Uterus (tissue), 3 donors: ENCODE measurements at regions not wholly inside any gene's neighbourhood (a gene's known extent, or its start where the extent isn't known, plus 50 kb on each side); places are given as distances from the start of the nearest gene placed in this dataset.

Experiments used
- DNase-seq, 2 donors: peaks; one replicate each; pipeline ENCODE4 v3.0.0-alpha.2; 2019 to 2020
- H3K27ac ChIP-seq, 2 donors: fragments of 200-600 bp; sonication (generic); 1 replicate in 1 of 2; 2 replicates in 1 of 2; pipeline ENCODE4 v1.5.1; 2016 to 2018
- H3K27me3 ChIP-seq, 2 donors: fragments of 200-600 bp; sonication (generic); one replicate each; pipeline ENCODE4 v1.5.1; 2018 to 2019; ENCODE audit warnings: control low read depth in 1 of 2
- H3K36me3 ChIP-seq, 2 donors: fragments of 200-600 bp; sonication (generic); one replicate each; pipeline ENCODE4 v1.5.1; 2019; ENCODE audit warnings: control low read depth in 1 of 2
- H3K4me1 ChIP-seq, 2 donors: fragments of 200-600 bp; sonication (generic); one replicate each; pipeline ENCODE4 v1.5.1; 2018 to 2019; ENCODE audit warnings: control low read depth in 1 of 2
- H3K4me3 ChIP-seq, 2 donors: fragments of 200-600 bp; sonication (generic); 1 replicate in 1 of 2; 2 replicates in 1 of 2; pipeline ENCODE4 v1.5.1; 2018 to 2019; ENCODE audit warnings: mild to moderate bottlenecking in 1 of 2
- H3K9me3 ChIP-seq, 2 donors: fragments of 200-600 bp; sonication (generic); one replicate each; pipeline ENCODE4 v1.5.1; 2019; ENCODE audit warnings: control low read depth in 1 of 2
- POLR2A ChIP-seq, 2 donors: fragments of 450-650 bp; IDR thresholded peaks; one replicate each; pipeline ENCODE4 v1.6.1; 2016; ENCODE audit warnings: antibody characterized with exemption in 2 of 2, mild to moderate bottlenecking in 1 of 2, moderate library complexity in 1 of 2
- intact Hi-C: fragments of 100-400 bp; cut with DNase I; formaldehyde crosslinking; loops from one replicate; pipeline ENCODE4 v1.15.1; 2023; ENCODE audit warnings: low total_unique reads
- TF ChIP-seq, protein P1 (sequence below), 4 experiments: fragments of 200-600 bp in 2 of 4; fragments of 450-650 bp in 2 of 4; sonication (generic) in 2 of 4; IDR thresholded peaks; one replicate each; pipeline ENCODE4 v1.5.1; 2016 to 2019; ENCODE audit warnings: antibody characterized with exemption in 4 of 4, mild to moderate bottlenecking in 2 of 4, moderate library complexity in 1 of 4
- donor health status: DM: yes; HTN: yes; CAD: no.

DNA sequence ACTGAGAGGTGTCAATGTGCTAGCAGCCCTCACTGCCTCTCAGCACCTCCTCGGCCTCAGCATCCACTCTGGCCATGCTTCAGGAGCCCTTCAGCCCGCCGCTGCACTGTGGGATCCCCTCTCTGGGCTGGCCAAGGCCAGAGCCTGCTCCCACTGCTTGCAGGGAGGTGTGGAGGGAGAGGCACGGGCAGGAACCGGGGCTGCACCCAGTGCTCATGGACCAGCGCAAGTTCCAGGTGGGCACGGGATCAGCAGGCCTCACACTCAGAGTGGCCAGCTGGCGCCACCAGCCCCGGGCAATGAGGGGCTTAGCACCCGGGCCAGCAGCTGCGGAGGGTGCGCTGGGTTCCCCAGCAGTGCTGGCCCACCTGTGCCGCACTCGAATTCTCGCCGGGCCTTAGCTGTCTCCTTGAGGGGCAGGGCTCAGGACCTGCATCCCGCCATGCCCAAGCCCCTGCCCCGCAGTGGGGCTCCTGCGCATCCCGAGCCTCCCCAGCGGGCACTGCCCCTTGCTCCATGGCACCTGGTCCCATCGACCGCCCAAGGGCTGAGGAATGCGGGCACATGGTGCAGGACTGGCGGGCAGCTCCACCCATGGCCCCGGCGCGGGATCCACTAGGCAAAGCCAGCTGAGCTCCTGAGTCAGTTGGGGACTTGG, 80.4 kb upstream of the MANEA start:
- no peak for DNase-seq

DNA sequence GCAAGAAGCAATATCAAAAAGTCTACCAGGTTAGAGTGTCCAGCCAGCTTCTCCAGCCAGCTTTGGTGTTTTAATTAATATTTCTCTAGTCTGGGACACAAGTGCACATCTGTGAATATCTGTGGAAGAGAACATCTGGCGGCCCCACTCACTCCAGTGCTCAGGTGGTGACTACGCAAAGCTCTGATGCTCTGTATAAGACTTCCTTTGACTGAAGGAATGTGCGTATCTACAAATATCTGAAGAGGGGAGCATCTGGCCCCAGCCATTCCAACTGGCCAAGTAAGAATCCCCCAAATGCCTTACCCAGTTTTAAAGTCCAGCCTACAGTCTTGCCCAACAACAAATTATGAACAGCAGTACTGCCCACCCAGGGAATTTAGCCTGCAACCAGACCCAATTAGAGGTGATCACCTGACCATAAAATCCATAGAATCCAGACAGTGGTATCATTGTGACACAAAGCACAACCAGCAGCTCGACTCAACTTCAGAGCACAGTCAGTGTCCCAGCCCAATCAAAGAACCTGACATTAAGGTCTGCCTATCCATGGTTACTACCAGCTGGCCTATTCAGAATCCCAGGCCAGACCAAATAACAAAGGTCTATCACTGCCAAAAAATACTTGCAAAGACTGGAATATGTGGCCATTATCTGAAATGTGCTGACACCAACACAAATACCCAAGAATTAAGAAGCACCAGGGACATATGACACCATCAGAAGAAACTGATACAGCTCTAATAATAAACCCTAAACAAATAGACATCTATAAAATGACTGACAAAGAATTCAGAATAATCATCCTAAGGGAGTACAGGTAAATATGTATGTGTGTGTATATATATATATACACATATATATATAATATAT, 76.1 kb upstream of the MANEA start:
- DNase-seq: no peak
- intact Hi-C loops: no loop called here
- no peaks in the 10 kb centered on the region for H3K9me3 ChIP-seq
- no peak overlapping the region for H3K4me3 ChIP-seq
- H3K27ac ChIP-seq: no peak overlapping the region
- H3K27me3 ChIP-seq: no peaks in the 10 kb centered on the region
- H3K36me3 ChIP-seq: no peaks in the 10 kb centered on the region
- no peaks in the 10 kb centered on the region for H3K4me1 ChIP-seq
- TF ChIP-seq, protein P1, sequence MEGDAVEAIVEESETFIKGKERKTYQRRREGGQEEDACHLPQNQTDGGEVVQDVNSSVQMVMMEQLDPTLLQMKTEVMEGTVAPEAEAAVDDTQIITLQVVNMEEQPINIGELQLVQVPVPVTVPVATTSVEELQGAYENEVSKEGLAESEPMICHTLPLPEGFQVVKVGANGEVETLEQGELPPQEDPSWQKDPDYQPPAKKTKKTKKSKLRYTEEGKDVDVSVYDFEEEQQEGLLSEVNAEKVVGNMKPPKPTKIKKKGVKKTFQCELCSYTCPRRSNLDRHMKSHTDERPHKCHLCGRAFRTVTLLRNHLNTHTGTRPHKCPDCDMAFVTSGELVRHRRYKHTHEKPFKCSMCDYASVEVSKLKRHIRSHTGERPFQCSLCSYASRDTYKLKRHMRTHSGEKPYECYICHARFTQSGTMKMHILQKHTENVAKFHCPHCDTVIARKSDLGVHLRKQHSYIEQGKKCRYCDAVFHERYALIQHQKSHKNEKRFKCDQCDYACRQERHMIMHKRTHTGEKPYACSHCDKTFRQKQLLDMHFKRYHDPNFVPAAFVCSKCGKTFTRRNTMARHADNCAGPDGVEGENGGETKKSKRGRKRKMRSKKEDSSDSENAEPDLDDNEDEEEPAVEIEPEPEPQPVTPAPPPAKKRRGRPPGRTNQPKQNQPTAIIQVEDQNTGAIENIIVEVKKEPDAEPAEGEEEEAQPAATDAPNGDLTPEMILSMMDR (IDR thresholded peaks at IDR 0.05): no peak
- no peak for TF ChIP-seq POLR2A (IDR thresholded peaks at IDR 0.05)

More for the DNA sequence above, 80.4 kb upstream of the MANEA start:
- H3K4me1 ChIP-seq: no peaks in the 10 kb centered on the region
- H3K27me3 ChIP-seq: no peaks in the 10 kb centered on the region
- H3K36me3 ChIP-seq: no peaks in the 10 kb centered on the region
- intact Hi-C loops: no loop called here
- TF ChIP-seq, protein P1 (IDR thresholded peaks at IDR 0.05): no peak
- no peak for TF ChIP-seq POLR2A (IDR thresholded peaks at IDR 0.05)
- H3K27ac ChIP-seq: no peak overlapping the region
- no peaks in the 10 kb centered on the region for H3K9me3 ChIP-seq
- no peak overlapping the region for H3K4me3 ChIP-seq

DNA sequence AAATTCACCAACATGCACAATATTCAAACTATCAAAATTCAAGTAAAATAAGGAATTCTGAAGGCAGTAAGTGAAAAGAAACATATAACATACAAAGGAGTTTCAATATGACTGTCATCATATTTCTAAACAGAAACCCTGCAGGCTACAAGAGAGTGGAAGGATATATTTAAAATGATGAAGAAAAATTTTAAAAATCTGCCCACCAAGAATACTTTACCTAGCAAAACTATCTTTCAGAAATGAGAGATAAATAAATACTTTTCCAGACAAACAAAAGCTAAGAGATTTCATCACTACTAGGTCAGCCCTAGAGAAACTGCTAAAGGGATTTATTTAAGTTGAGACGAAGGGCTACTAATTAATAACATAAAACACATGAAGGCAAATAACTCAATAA, 73.8 kb upstream of the MANEA start:
- Histone ChIP-seq H3K27me3 (no peaks in the 10 kb centered on the region), H3K27ac (no peak overlapping the region), H3K9me3 (no peaks in the 10 kb centered on the region), H3K4me1 (no peaks in the 10 kb centered on the region), H3K4me3 (no peak overlapping the region), H3K36me3 (no peaks in the 10 kb centered on the region)
- DNase-seq: no peak
- intact Hi-C loops: no loop called here
- TF ChIP-seq POLR2A (IDR thresholded peaks at IDR 0.05): no peak
- TF ChIP-seq, protein P1 (IDR thresholded peaks at IDR 0.05): no peak

DNA sequence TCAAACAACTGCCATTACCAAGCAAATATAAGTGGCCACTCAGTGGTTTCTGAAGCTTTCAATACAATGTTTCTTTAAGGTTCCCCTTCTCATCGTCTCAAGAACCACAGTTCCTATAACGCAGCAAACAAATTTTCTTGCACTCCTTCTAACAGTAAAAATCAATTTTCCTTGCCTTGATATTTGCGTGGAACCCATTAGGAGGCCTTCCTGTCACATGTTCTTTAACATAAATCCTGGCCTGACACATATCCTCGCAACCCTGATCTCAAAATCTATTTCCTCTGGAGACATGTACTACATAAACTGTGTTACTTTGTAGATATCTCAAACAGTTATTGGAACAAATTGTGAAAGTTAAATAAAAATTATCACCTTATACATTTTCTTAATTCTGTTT, 65.9 kb upstream of the MANEA start:
- no peak for DNase-seq
- Histone ChIP-seq H3K27ac (no peak overlapping the region), H3K4me3 (no peak overlapping the region), H3K36me3 (no peaks in the 10 kb centered on the region), H3K27me3 (no peaks in the 10 kb centered on the region), H3K9me3 (no peaks in the 10 kb centered on the region), H3K4me1 (no peaks in the 10 kb centered on the region)
- TF ChIP-seq POLR2A (IDR thresholded peaks at IDR 0.05): no peak
- TF ChIP-seq, protein P1 (IDR thresholded peaks at IDR 0.05): no peak
- intact Hi-C loops: no loop called here

- TF ChIP-seq, protein P1 (IDR thresholded peaks at IDR 0.05): no peak
- TF ChIP-seq POLR2A (IDR thresholded peaks at IDR 0.05): no peak
- H3K4me3 ChIP-seq: no peak overlapping the region
- intact Hi-C loops: no loop called here
- no peaks in the 10 kb centered on the region for H3K4me1 ChIP-seq
- H3K27ac ChIP-seq: no peak overlapping the region
- no peak for DNase-seq
- H3K27me3 ChIP-seq: no peaks in the 10 kb centered on the region
- no peaks in the 10 kb centered on the region for H3K36me3 ChIP-seq
- no peaks in the 10 kb centered on the region for H3K9me3 ChIP-seq
Observed at GRCh38 chr6:95515975-95516374, 61.4 kb upstream of the MANEA start.
